GM23248 (cell line): ENCODE measurements at regions not wholly inside any gene's neighbourhood (a gene's known extent, or its start where the extent isn't known, plus 50 kb on each side); places are given as distances from the start of the nearest gene placed in this dataset.

Experiments
- EZH2 ChIP-seq: fragments of 200-600 bp; sonication (generic); IDR thresholded peaks from 2 replicates; pipeline ENCODE4 v1.6.1; 2018; ENCODE audit warnings: antibody characterized with exemption, mild to moderate bottlenecking; ENCODE audit not compliant: insufficient read depth, poor library complexity, severe bottlenecking
- EZH2phosphoT487 ChIP-seq: fragments of 200-600 bp; sonication (generic); IDR thresholded peaks from 2 replicates; pipeline ENCODE4 v1.6.1; 2018; ENCODE audit warnings: antibody characterized with exemption, moderate library complexity, mild to moderate bottlenecking, low read depth; ENCODE audit not compliant: insufficient read depth

- TF ChIP-seq EZH2 (no peak), EZH2phosphoT487 (no peak)
Observed at GRCh38 chr6:74902089-74902488, 303.8 kb downstream of the COL12A1 start.
